BLaER1 (cell line): ENCODE measurements at regions not wholly inside any gene's neighbourhood (a gene's known extent, or its start where the extent isn't known, plus 50 kb on each side); places are given as distances from the start of the nearest gene placed in this dataset.

Experiments
- H3K27ac ChIP-seq: shearing (Covaris generic); formaldehyde crosslinking; 2 replicates; pipeline ENCODE4 v1.8.1; 2022
- H3K27me3 ChIP-seq: shearing (Covaris generic); formaldehyde crosslinking; 2 replicates; pipeline ENCODE4 v1.8.1; 2022
- H3K36me3 ChIP-seq: shearing (Covaris generic); formaldehyde crosslinking; 2 replicates; pipeline ENCODE4 v1.8.1; 2022
- H3K4me1 ChIP-seq: shearing (Covaris generic); formaldehyde crosslinking; 2 replicates; pipeline ENCODE4 v1.8.1; 2022
- H3K4me2 ChIP-seq: shearing (Covaris generic); formaldehyde crosslinking; 2 replicates; pipeline ENCODE4 v1.8.1; 2022
- H3K4me3 ChIP-seq: shearing (Covaris generic); formaldehyde crosslinking; 2 replicates; pipeline ENCODE4 v1.8.1; 2022
- H3K9ac ChIP-seq: shearing (Covaris generic); formaldehyde crosslinking; 2 replicates; pipeline ENCODE4 v1.8.1; 2022
- H3K9me3 ChIP-seq: shearing (Covaris generic); formaldehyde crosslinking; 2 replicates; pipeline ENCODE4 v1.8.1; 2022
- H4K20me1 ChIP-seq: shearing (Covaris generic); formaldehyde crosslinking; 2 replicates; pipeline ENCODE4 v1.8.1; 2022
- Cebpa-rat ChIP-seq: shearing (Covaris generic); IDR thresholded peaks from 2 replicates; pipeline ENCODE4 v1.8.1; 2022

DNA sequence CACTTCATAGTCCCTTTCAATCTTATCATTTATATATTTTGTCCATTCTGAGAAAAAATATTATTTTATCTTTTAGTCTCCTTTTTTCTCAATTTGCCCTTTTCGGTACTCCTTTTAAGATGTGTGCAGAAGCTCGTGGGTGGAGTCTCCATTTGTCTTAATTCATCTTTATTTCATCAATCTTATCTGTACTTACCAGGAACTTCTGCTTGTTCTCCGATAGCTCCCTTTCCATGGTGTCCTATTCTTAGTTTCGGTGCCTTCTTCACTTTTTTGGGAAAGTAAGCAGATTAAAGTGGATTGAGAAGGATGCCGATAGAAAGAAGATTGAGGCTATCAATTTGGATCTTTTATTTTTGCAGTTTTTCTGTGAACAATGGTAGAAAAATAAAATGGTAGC is 183.4 kb upstream of the PLEKHA5 start:
- H3K4me2 ChIP-seq, result no peak overlapping the region
- H3K4me1 ChIP-seq, result no peaks in the 10 kb centered on the region
- H3K4me3 ChIP-seq, result no peak overlapping the region
- H3K9me3 ChIP-seq, result no peaks in the 10 kb centered on the region
- H3K27ac ChIP-seq, result no peak overlapping the region
- no peaks in the 10 kb centered on the region for H3K36me3 ChIP-seq
- no peak overlapping the region for H3K9ac ChIP-seq
- TF ChIP-seq Cebpa-rat, result no peak
- H4K20me1 ChIP-seq, result no peaks in the 10 kb centered on the region
- H3K27me3 ChIP-seq, result no peaks in the 10 kb centered on the region

DNA sequence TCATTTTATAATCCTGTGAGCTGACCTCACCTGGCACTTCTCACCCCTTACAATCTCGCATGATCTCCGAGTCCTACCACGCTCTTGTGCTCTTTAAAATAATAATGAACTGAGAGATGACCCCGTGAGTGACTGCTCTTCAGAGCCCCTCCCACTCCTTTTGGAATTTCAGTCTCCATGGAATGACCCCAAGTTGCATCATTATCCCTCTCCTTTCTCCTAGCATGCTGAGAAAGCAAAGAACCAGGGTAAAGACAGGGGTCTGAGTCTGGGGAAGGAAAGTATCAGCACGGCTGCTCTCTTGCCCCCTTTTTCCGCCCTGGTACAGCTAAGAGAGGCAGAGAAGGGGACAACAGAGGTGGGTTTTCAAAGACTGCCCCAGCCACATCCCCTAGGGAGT is 178.3 kb upstream of the PLEKHA5 start:
- H3K27me3 ChIP-seq, result no peaks in the 10 kb centered on the region
- H3K27ac ChIP-seq, result no peak overlapping the region
- no peak for TF ChIP-seq Cebpa-rat
- no peak overlapping the region for H3K4me3 ChIP-seq
- no peaks in the 10 kb centered on the region for H3K36me3 ChIP-seq
- no peaks in the 10 kb centered on the region for H3K9me3 ChIP-seq
- no peaks in the 10 kb centered on the region for H4K20me1 ChIP-seq
- no peaks in the 10 kb centered on the region for H3K4me1 ChIP-seq
- H3K4me2 ChIP-seq, result no peak overlapping the region
- no peak overlapping the region for H3K9ac ChIP-seq

DNA sequence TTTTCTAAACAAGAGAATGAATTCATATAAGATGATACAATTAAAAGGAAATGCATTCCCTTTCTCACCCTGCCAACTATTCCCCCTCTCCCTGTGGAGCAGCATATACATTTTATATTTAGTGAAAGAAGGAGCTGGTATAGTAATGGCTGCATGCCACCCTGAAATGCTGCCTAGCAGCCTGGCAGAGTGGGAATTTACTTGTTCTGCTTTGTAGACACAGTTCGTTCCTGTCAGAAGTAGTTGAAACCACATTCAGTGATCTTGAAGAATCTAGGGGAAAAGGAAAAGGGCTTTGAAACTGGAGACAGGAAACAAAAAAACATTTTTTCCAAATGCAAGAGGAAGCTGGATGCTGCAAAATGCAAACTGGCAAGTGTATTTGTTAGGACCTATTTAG is 176.0 kb upstream of the PLEKHA5 start:
- Histone ChIP-seq H3K9me3 (no peaks in the 10 kb centered on the region), H3K9ac (no peak overlapping the region), H3K36me3 (no peaks in the 10 kb centered on the region), H3K4me1 (no peaks in the 10 kb centered on the region), H3K4me3 (no peak overlapping the region), H4K20me1 (no peaks in the 10 kb centered on the region), H3K27ac (no peak overlapping the region), H3K27me3 (no peaks in the 10 kb centered on the region), H3K4me2 (no peak overlapping the region)
- TF ChIP-seq Cebpa-rat, result no peak

DNA sequence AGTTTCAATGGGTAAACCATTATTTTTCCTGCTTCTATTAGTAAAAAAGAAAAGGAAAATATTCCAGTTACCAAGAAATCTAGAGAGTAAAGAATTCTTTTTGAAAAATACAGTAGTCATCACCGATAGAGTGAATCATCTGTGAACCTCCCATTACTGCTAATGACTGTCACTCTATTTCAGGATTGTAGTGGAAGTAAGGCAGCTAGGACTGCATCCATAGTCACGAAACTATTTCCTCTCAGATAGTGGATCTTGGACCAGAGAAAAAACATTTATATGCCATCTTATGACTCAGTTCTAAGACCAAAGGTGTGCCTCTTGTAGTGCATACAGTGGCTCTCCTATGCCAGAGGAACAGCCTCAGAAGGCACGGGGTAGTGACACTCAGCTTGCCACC is 173.9 kb upstream of the PLEKHA5 start:
- H3K27me3 ChIP-seq, result no peaks in the 10 kb centered on the region
- no peak for TF ChIP-seq Cebpa-rat
- no peaks in the 10 kb centered on the region for H3K4me1 ChIP-seq
- H3K9ac ChIP-seq, result no peak overlapping the region
- no peak overlapping the region for H3K4me2 ChIP-seq
- no peaks in the 10 kb centered on the region for H4K20me1 ChIP-seq
- no peaks in the 10 kb centered on the region for H3K9me3 ChIP-seq
- H3K36me3 ChIP-seq, result no peaks in the 10 kb centered on the region
- no peak overlapping the region for H3K4me3 ChIP-seq
- no peak overlapping the region for H3K27ac ChIP-seq

DNA sequence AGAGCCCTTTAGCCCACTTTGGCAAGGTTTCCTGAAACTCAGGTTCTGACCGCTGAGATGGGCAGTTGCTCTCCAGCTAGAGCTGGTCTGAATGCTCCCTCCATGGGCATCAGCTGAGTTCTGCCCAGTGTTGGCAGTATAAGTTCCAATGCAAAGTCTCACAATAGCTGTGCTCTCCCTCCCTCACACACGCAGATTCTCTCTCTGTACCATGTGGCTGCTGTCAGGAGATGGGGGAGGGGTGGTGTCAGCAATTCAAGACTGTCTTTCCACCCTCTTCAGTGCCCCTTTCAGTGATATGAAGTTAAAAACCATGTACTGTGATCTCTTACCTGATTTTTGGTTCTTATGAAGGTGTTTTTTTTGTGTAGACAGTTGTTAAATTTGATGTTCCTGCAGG is 164.3 kb upstream of the PLEKHA5 start:
- no peaks in the 10 kb centered on the region for H3K27me3 ChIP-seq
- no peaks in the 10 kb centered on the region for H3K9me3 ChIP-seq
- no peaks in the 10 kb centered on the region for H3K4me1 ChIP-seq
- no peaks in the 10 kb centered on the region for H4K20me1 ChIP-seq
- no peak for TF ChIP-seq Cebpa-rat
- H3K36me3 ChIP-seq, result no peaks in the 10 kb centered on the region
- H3K4me3 ChIP-seq, result no peak overlapping the region
- H3K9ac ChIP-seq, result no peak overlapping the region
- H3K4me2 ChIP-seq, result no peak overlapping the region
- H3K27ac ChIP-seq, result no peak overlapping the region

DNA sequence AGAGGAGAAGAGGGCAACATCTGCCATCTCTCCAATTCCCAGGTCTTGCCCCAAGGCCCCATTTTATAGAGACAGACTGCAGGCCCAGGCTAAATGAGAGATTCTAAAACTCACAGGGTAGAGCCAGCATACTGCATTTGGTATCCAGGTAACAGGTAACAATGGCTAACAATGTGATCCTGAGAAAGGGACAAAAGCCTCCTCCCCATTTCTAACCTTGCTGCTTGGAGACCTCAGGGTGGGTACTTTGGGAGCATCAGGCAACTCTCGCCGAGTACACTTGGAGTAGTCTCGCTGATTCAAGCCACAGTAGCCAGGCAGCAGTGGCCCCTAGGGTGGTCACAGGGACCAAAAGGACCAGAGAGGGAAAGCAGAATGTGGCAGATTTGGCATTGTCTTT is 162.6 kb upstream of the PLEKHA5 start:
- H3K4me3 ChIP-seq, result no peak overlapping the region
- no peak overlapping the region for H3K27ac ChIP-seq
- H3K36me3 ChIP-seq, result no peaks in the 10 kb centered on the region

DNA sequence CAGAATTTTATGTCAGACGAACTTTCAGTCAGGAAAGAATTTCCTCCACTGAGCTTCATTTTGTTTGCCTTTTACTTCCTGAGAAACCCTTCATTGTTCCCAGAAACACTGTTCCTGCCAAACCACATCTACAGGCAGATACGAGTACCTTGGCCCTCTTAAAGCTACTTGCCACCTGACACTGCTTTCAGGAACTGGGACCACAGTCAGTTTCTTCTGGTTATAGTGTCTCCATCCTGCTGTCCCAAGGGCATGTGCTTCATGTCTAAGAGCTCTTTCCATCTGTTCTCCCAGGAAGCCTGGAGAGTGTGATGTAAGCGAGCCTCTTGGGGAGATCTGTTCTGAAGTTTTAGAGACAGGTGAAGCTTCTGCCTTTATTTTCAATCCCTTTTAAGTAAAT is 161.7 kb upstream of the PLEKHA5 start:
- no peak overlapping the region for H3K4me2 ChIP-seq
- no peak overlapping the region for H3K4me3 ChIP-seq
- H3K36me3 ChIP-seq, result no peaks in the 10 kb centered on the region
- H3K27me3 ChIP-seq, result no peaks in the 10 kb centered on the region
- no peak overlapping the region for H3K9ac ChIP-seq
- no peak for TF ChIP-seq Cebpa-rat
- H3K27ac ChIP-seq, result no peak overlapping the region
- no peaks in the 10 kb centered on the region for H4K20me1 ChIP-seq
- H3K9me3 ChIP-seq, result no peaks in the 10 kb centered on the region
- H3K4me1 ChIP-seq, result no peaks in the 10 kb centered on the region

More for the DNA sequence above, 162.6 kb upstream of the PLEKHA5 start:
- H3K9me3 ChIP-seq, result no peaks in the 10 kb centered on the region
- no peak for TF ChIP-seq Cebpa-rat
- H4K20me1 ChIP-seq, result no peaks in the 10 kb centered on the region
- no peak overlapping the region for H3K9ac ChIP-seq
- no peaks in the 10 kb centered on the region for H3K4me1 ChIP-seq
- H3K27me3 ChIP-seq, result no peaks in the 10 kb centered on the region
- no peak overlapping the region for H3K4me2 ChIP-seq

DNA sequence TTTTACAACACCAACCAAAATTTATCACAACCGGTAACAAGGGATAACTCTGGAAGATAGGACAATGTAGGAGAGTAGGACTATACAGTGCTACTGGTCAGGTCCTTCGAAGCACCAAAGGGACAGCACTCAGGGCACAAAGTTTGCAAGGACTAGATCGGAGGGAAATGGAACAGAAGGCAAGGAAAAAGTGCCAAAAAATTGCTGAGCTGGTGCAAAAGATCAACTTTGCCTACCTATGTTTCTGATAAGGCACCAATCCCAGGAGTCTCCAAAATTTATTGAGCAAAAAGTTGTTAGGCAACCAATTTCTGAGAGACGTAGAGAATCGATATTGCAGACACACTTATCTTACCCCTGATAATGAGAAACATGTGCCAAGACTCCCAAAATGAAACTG is 160.0 kb upstream of the PLEKHA5 start:
- H3K4me3 ChIP-seq, result no peak overlapping the region
- no peaks in the 10 kb centered on the region for H3K9me3 ChIP-seq
- H3K4me1 ChIP-seq, result no peaks in the 10 kb centered on the region
- H3K27me3 ChIP-seq, result no peaks in the 10 kb centered on the region
- TF ChIP-seq Cebpa-rat, result no peak
- no peak overlapping the region for H3K4me2 ChIP-seq
- H3K36me3 ChIP-seq, result no peaks in the 10 kb centered on the region
- H4K20me1 ChIP-seq, result no peaks in the 10 kb centered on the region
- H3K27ac ChIP-seq, result no peak overlapping the region
- H3K9ac ChIP-seq, result no peak overlapping the region

DNA sequence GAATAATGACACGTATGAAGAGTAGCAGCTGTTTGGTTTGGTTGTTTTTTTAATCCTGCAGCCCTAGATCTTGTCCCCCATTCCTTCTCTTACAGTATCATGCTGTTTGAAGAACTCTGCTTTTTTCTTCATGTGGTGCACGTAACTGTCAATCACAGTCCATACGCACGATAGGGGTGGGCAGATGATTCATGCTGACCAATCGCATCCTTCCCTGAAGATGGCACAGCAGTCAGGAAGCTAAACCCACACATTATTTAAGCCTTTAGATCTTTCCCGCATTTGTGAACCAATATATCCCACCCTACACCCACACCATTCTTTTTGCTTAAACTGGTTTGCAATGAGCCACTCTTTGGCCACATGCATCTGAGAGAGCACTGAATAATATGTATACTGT is 158.9 kb upstream of the PLEKHA5 start:
- Histone ChIP-seq H4K20me1 (no peaks in the 10 kb centered on the region), H3K36me3 (no peaks in the 10 kb centered on the region), H3K9ac (no peak overlapping the region), H3K4me1 (no peaks in the 10 kb centered on the region), H3K27ac (no peak overlapping the region), H3K4me3 (no peak overlapping the region), H3K27me3 (no peaks in the 10 kb centered on the region), H3K4me2 (no peak overlapping the region), H3K9me3 (no peaks in the 10 kb centered on the region)
- TF ChIP-seq Cebpa-rat, result no peak

DNA sequence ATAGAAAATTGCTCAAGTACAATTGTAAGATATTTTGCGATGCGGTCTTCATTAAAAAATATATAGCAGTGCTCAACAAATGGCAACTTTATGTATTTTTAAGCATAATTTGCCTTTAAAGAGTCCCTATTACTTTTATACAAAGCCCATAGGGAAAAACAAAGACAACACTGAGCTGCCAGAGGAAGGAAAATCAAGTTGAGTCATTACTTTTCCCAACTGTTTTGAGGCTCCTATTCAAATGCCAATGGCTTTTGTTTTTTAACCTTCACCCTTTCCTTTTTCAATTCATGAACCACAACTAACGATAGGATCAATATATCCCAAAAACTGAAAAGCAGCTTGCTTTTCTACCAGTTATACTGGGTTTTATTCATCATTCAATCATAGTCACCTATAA is 157.6 kb upstream of the PLEKHA5 start:
- H3K9ac ChIP-seq, result no peak overlapping the region
- H3K9me3 ChIP-seq, result no peaks in the 10 kb centered on the region
- no peak overlapping the region for H3K4me2 ChIP-seq
- no peak overlapping the region for H3K27ac ChIP-seq
- no peak for TF ChIP-seq Cebpa-rat
- no peaks in the 10 kb centered on the region for H3K27me3 ChIP-seq
- H3K36me3 ChIP-seq, result no peaks in the 10 kb centered on the region
- no peaks in the 10 kb centered on the region for H3K4me1 ChIP-seq
- no peak overlapping the region for H3K4me3 ChIP-seq
- no peaks in the 10 kb centered on the region for H4K20me1 ChIP-seq

DNA sequence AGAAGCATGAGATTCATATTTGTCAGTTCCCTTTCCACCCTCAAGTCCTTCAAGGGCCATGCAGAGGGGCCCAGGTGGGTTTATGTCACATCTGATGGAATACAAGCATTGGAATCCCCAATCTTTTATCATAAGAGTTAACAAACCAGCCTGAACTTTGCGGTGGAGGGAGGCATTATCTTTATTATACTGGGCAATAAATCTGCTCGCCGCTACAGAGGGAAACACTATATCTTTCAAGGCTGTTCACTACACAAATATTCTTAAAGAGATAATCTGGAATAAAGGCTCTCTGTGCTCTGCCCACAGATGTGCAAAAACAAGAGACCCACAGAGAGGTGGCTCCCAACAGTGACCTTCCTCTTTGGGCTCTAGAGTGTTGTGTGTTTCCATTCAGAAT is 153.6 kb upstream of the PLEKHA5 start:
- Histone ChIP-seq H3K27me3 (no peaks in the 10 kb centered on the region), H3K36me3 (no peaks in the 10 kb centered on the region), H3K9me3 (peaks cover 13% of the 10 kb centered on the region; the same call in 1 of the 2 replicates), H3K4me2 (no peak overlapping the region), H3K4me1 (no peaks in the 10 kb centered on the region), H3K27ac (no peak overlapping the region), H3K4me3 (no peak overlapping the region), H4K20me1 (no peaks in the 10 kb centered on the region), H3K9ac (no peak overlapping the region)
- no peak for TF ChIP-seq Cebpa-rat
